ENCODE measurements at regions not wholly inside any gene's neighbourhood (a gene's known extent, or its start where the extent isn't known, plus 50 kb on each side); places are given as distances from the start of the nearest gene placed in this dataset.
"Not testable (repeated sequence)": the region's sequence is repeated elsewhere in the genome, so short reads cannot be mapped to it uniquely, and the experiment has no call there.

DNA sequence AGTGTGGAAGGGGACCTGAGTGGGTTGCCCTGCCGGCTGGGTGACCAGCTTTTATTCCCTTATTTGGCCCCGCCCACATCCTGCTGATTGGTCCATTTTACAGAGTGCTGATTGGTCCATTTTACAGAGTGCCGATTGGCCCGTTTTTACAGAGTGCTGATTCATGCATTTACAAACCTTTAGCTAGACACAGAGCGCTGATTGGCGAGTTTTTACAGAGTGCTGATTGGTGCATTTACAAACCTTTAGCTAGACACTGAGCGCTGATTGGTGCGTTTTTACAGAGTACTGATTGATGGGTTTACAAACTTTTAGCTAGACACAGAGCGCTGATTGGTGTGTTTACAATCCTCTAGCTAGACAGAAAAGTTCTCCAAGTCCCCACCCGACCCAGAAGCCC lies 245.0 kb downstream of the MAT2B start:
- TF ChIP-seq BRF2 (CRISPR knock-in tag; IDR thresholded peaks at IDR 0.05); WIZ (CRISPR knock-in tag; IDR thresholded peaks at IDR 0.05); SETDB1 (CRISPR knock-in tag; IDR thresholded peaks at IDR 0.05; ENCODE audit: borderline replicate concordance); MAFF (IDR thresholded peaks at IDR 0.05; ENCODE audit: low read depth, low read length); RAD21 (CRISPR knock-in tag; IDR thresholded peaks at IDR 0.05); SUZ12 (IDR thresholded peaks at IDR 0.05; ENCODE audit: low read depth, low read length): not testable (repeated sequence)
- TF ChIP-seq, protein P1, sequence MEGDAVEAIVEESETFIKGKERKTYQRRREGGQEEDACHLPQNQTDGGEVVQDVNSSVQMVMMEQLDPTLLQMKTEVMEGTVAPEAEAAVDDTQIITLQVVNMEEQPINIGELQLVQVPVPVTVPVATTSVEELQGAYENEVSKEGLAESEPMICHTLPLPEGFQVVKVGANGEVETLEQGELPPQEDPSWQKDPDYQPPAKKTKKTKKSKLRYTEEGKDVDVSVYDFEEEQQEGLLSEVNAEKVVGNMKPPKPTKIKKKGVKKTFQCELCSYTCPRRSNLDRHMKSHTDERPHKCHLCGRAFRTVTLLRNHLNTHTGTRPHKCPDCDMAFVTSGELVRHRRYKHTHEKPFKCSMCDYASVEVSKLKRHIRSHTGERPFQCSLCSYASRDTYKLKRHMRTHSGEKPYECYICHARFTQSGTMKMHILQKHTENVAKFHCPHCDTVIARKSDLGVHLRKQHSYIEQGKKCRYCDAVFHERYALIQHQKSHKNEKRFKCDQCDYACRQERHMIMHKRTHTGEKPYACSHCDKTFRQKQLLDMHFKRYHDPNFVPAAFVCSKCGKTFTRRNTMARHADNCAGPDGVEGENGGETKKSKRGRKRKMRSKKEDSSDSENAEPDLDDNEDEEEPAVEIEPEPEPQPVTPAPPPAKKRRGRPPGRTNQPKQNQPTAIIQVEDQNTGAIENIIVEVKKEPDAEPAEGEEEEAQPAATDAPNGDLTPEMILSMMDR (CRISPR knock-in tag; IDR thresholded peaks at IDR 0.05): not testable (repeated sequence)
- TF ChIP-seq, protein P2, sequence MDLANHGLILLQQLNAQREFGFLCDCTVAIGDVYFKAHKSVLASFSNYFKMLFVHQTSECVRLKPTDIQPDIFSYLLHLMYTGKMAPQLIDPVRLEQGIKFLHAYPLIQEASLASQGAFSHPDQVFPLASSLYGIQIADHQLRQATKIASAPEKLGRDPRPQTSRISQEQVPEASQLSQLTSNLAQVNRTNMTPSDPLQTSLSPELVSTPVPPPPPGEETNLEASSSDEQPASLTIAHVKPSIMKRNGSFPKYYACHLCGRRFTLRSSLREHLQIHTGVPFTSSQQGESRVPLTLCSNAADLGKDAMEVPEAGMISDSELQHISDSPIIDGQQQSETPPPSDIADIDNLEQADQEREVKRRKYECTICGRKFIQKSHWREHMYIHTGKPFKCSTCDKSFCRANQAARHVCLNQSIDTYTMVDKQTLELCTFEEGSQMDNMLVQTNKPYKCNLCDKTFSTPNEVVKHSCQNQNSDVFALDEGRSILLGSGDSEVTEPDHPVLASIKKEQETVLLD (CRISPR knock-in tag; IDR thresholded peaks at IDR 0.05; ENCODE audit: low read depth): not testable (repeated sequence)
